Left hindlimb (tissue), 1 donor: ENCODE measurements at regions not wholly inside any gene's neighbourhood (a gene's known extent, or its start where the extent isn't known, plus 50 kb on each side); places are given as distances from the start of the nearest gene placed in this dataset.

ENCODE experiments used
- DNase-seq: peaks from one replicate; pipeline ENCODE4 v3.0.0-alpha.2; 2018

DNA sequence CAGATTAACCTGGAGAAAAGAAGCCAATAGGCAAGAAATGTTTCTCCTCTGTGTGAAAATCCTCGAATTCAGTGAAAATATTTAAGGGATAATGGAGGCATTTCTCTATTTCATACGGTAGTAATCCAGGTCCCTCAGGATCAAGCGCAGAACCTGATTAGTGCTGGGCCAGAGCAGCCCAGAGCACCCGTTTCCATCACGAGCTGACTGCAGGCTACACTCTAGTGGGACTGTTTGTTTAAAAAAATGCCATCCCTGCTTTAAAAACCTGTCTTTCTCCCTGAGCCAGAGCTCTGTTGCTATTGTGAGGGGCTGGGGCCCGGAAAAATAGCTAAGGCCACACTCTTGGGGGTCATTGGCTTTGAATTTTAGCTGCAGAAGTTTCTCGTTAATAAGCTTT is 223.2 kb upstream of the E2F8 start:
- no peak for DNase-seq

DNA sequence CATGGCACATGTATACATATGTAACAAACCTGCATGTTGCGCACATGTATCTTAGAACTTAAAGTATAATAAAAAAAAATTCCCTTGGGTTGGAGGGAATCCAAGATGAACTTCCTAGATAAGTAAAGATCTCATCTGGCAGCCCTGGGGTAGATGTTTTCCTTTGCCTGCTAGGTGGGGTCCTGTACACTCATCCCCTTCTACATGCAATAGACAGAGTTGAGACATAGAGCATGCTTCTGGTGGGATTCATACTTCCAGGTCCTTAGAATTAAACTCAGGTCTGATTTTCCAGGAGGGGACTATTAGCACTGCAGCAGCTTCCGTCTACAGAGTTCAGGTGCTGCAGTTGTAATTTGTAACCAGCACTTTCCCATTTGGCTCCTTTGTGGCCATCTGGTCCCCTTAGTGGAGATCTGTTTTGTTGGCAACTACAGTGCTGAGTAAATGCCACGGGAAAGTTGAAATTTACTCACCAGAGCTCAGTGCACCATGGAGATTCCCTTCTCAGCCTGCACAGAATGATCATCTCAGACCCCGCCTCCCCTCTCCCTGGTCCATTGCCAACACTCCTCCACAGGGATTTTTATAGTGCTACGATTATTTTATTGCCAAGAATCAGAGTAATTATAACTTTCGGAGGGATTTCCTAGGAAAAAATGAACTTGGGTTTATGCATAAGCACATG is 220.1 kb upstream of the E2F8 start:
- peak; percentile 51 for DNase-seq

DNA sequence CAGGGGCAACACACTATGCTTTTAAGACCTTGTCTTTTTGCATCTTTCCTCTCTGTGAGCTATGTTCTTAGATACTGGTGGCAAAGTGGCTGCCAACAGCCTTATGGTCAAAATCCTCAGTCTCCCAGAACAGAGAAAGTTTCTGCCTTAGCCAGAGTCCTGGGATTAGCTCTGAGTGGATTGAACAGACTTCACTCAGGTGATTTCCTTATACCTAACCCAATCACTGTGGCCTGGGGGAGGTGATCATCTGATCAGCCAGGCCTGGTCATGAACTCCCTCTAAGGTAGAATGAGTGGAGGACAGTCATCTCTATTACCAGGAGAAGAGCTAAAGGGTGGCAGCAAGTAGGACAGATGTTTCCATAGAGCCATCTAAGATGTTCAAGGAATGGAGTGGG is 218.5 kb upstream of the E2F8 start:
- no peak for DNase-seq

DNA sequence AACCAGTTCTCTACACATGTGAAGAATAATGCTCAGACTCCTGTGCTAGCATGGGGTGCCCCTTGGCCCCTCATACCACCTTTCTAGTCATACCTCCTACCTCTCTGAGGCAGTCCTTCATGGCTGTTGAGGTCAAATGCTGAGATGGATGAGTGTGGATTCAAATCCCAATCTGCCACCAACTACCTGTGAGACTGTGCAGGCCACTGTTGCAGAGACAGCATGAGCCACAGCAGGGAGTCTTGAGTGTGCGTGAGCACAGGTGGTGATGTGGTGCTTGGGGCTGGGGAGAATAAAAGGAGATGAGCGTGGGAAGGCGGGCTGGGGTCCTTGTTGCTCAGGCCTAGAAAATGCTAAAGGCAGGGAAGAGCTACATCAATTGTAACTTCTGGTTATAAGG is 218.0 kb upstream of the E2F8 start:
- DNase-seq, result no peak

DNA sequence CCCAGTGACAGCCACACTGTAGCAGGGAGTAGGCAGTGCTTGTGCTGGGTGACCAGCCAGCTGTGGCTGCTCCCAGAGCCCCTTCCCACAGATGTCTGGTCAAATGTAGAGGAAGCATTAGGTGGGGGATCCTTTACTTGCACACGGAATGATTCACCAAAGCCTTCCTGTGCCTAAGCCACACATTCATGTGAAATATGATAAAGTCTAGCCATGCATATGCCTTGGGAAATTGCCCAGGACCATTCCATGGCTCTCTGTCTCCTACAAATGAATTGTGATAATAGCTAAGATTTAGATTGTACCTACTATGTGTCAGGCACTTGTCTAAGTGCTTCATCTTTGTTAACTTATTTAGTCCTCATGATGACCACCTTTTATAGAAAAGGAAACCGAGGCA is 217.5 kb upstream of the E2F8 start:
- no peak for DNase-seq

DNA sequence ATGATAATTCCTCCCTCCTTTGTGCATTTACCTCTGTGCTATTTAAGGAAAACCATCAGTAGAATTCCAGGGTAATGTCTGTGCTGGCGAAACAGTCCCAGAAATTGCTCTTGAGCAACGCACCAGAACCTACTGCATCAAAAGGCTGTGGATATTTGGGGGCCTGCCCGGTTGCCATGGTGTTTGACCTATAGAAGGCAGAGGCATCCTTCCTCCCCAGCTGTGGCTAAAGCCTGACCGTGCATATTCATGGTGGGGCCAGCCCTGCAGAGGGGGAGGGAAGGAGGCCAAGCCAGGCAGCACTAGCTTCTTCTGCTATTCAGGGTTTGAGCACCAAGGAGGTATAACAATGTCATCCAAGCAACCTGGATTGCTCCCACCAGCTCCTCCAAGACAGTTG is 215.0 kb upstream of the E2F8 start:
- DNase-seq, result no peak

DNA sequence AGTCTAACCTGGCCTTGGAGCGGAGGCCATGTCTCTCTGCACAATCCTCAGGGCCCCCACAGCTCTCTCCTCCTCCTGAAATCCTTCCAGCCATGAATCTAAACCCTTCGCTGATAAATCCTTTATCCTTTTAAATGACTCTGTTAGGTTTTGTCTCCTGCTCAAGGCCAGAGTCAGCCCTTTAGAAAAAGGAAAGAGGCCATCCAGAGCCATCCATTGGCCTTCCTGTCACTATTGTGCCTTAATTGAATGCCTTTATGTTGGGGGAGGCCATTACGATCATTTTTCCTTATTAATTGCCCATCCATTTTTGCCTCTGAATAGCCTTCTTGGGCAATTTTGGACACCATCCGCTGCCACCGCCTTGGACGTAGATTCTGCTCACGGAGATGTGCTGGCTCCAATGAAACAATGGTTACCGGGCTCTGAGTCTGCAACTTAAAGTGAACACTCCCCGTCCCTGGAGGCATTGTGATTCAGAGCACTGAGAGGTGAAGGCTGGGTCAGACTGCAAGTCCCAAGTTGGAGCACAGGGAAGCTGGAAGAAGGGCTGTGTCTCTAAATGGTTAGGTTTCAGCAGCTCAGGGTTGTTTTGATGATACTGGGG is 213.0 kb upstream of the E2F8 start:
- DNase-seq, result no peak

DNA sequence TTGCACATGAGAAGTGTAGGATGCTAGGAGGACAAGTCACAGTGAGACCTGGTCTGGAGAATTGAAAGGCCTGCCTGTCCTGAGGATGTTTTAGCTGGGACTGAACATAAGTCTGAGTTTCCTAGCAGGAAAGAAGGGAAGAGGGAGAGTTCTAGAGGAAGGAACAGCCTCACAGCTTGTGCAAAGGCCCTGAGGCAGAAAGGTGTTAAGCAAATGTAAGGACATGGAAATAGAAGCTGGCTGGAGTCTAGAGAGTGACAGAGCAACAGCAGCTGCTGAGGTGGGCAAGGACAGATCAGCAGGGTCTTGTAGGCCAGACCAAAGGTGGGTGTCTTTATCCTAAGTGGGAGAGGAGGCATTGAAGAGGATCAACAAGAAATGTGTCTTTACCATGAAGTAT is 210.9 kb upstream of the E2F8 start:
- DNase-seq, result no peak

DNA sequence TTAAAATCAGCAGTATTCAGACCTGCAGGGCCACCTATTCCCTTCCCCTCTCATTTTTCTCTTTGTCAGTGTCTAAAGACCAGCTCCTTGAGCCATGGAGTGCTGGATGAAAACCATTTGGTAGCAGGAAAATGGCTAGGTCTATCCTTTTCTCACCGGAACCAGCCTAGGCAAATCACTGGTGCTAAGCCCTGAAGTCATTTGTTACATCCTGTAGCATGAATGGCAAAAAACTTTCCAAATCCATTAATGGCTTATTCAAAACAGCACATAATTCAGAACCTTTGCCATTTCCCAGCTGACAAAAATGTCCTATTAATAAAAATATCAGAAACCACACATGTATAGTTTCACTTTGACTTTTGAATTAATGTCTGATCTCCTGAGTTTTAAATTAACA is 209.5 kb upstream of the E2F8 start:
- DNase-seq, result no peak

DNA sequence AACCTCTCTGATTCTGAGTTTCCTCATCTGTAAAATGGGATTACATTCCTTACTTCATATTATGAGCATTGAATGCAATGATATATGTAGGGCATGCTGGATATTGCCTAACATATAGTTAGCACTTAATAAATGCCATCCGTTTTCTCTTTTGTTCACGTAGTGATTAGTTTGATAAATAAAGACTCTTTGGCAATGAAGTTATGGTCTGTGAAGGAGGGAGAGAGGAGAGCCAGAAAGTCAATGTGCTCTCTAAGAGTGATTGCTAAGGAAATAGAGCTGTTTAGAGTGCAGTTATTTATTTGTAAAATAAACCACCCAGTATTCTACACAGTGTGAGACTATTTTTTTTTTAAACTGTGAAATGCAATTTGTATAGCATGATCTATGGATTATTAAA is 207.9 kb upstream of the E2F8 start:
- no peak for DNase-seq

DNA sequence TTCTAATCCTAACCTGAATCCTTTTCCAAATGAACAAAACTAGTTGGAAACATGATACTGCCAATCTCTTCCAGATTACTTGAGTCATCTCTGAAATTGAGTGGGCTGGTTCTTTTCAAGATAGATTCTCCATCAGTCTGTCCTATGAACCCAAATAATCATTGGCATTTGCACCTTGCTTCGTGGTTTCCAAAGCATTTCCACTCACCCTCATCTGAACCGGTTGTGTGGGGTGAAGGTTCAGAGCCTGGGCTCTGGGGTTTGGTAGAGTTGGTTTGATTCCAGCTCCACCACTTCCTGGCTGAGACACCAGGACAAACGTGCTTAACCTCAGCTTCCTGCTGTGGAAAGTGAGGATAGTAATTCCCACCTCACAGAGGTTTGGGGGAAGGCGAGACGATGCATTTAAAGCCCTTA is 206.4 kb upstream of the E2F8 start:
- DNase-seq, result no peak

DNA sequence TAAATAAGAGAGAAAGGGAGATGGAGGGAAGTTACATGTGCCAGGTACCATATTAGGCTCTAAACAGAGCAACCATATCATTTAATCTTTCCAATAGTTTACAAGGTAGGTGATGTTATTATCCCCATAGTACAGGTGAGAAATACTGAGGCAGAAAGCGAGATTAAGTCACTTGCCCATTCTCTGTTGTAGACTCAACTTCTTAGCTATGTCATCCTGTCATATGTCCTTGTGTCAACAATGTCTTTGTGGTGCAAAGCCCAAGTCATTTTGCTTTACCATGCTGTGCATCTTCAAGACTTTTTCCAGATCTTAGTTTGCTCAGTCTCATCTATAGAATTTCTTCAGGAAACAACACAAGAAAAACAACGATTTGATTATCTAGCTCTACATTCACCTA is 205.0 kb upstream of the E2F8 start:
- no peak for DNase-seq

DNA sequence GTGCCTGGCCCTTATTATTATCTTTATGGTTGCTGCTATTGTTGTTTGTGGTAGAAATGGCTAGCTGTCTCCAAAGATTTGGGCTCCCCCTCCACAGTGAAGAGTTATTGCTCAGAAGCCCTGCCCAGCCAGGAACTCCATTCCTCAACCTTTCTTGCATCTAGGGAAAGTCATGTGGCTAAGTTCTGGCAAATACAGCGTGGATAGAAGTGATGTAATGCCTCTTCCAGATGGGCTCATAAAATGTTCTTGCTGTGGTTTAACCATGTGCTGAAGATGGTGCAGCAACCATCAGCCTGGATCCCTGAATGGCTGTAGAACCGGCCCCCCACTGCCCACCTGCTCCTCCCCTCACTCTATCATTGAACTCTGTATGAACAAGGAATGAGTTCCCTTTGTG is 203.5 kb upstream of the E2F8 start:
- DNase-seq, result no peak

DNA sequence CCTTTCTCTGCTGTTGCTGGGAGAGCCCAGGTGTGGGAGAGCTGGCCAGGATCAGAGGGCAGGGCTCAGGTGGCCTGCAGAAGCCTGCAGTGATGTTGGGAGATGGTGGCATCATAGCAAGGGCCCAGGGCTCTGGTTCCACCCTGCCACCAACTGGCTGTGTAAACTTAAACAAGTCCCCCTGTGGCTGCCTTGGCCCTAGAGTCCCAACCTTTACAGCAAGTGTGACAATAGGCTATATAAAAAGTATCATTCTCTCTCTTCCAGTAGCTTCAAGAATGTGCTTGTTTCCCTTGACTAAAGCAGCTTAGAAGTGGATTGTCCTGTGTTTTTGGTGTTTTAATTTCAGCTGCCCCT is 201.8 kb upstream of the E2F8 start:
- DNase-seq, result no peak

DNA sequence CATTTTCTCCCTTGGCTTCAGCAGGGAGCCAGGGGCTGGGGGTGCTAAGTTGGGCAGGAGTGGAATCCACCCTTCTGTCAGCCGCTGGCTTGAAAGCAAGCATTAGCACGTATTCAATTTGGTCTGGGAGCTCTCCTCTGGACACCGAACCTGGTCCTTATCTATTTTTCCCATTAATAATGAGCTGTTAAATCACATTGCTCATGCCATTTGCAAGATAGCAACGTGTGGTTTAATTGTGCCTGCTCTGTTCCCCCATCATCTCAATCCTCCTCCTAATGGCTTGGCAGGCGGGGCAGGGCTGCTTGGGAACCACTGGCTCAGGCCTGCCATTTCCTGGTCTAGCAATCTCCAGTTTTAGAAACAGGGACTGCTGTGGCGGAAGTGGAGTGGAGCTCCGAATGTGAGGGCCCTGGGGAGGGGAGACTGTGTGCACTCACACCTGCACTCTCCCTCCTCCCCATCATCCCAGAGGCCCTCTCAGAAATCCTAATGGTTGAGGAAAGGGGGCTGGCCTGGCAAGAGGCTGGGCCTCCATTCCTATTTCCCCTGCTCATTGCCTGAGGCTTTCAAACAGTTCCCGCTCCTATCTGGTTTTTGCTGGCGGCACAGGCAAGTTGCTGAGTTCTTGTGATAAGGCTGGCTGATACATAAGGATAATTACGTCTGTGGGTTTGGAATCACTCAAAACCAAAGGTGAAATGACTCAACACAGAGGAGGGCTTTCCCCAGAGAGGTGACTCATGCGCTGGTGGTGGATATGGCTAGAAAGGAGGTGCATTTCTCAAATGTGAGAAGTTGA is 201.2 kb upstream of the E2F8 start:
- DNase-seq, result no peak

DNA sequence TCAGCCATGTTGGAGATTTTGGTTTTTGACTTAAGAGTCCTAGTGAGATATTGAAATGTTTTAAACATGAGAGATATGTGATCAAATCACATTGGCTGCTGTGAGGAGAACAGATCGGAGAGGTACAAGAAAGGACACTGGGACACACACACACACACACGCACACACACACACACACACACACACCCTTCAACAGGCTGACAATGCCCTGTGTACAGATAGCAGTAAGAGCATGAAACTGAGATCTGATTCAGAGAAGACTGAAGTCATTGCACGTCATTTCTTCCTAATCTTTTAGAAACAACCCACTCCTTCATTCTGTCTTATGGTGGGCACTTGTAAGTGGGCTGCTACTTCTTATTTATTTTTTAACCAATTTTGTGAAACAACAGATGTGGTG is 200.5 kb upstream of the E2F8 start:
- no peak for DNase-seq

DNA sequence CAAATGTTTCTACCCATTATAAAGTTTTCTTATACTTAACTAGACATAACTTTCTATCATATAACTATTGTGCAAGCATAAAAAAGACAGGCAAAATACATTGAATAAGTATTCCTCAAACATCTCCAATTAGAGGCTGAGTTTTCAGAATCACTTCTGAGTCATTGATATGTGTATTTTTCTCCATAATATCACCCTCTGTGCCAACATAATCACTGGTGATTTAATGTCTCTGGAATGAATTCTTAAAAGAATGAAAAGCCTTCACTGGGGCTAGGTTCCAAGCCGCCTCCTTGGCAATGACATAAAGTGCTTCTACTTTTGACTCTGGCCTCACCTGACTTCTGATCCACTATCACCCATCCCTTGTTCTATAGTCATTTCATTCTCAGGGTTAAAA is 197.0 kb upstream of the E2F8 start:
- DNase-seq, result no peak

DNA sequence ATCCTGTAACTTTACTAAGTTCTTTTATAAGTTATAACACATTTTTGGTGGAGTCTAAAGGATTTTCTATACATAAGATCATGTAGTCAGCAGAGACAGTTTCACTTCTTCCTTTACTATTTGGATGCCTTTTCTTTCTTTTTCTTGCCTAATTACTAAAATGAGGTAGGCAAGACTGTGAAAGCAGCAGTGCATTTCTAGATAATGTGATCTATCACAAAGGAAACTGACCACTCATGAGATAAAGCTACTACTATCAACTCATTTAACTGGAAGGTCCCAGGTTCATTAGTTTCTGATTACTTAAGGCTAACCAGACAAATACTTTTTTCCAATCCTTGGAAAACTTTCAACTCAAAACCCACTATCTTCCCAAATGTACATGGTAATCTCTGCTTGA is 196.2 kb upstream of the E2F8 start:
- no peak for DNase-seq

DNA sequence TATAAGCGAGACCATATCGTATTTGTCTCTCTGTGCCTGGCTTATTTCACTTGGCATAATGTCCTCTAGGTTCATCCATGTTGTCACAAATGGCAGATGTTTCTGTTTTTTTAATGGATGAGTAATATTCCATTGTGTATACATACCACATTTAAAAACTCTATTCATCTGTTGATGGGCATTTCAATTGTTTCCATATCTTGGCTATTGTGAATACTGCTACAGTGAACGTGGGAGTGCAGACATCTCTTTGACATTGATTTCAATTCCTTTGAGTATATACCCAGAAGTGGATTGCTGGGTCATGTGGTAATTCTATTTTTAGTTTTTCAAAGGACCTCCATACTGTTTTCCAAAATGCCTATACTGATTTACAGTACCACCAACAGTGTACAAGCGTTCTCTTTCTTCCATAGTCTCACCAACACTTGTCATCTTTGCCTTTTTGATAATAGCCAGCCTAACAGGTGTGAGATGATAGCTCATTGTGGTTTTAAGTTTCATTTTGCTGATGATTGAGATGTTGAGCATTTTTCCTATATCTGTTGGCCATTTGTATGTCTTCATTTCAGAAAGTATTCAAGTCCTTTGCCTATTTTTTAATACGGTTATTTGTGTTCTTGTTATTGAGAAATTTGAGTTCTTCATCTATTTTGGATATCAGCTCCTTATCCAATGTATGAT is 194.7 kb upstream of the E2F8 start:
- DNase-seq, result no peak

DNA sequence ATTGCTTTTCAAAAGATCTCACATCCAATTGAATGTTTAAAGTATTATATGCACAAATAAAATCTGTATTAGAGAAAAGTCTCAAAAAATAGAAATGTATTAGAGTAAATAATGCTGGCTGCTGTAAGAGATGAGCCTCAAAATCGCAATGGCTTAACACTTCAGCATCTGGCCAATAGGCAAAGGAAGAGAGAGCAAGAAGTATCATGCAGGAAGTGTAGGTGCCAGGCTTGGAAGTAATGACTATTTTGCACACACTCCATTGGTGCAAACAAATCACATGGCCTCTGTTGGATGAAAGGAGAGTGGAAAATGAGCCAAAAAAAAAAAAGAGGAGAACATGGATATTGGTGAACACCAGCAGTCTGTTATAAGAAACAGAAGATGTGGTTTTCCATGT is 193.0 kb upstream of the E2F8 start:
- no peak for DNase-seq

DNA sequence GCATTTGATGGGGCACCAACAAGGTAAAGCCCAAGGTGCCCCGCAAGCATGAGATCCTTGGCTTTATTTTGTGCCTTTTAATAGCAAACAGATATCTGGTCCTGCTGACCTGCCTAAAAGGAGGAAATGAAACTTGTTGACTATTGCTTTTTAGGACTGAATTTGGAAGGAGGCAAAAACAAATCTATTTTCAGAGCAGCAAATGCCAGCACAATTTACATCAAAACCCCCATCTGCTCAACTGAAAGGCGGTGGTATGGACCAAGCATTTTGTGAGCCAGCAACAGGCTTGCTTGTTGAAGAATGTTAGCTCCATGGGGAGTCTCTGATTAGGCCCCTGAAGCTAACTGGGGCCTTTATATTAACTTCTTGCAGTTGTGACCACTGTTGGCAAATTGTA is 192.6 kb upstream of the E2F8 start:
- no peak for DNase-seq

DNA sequence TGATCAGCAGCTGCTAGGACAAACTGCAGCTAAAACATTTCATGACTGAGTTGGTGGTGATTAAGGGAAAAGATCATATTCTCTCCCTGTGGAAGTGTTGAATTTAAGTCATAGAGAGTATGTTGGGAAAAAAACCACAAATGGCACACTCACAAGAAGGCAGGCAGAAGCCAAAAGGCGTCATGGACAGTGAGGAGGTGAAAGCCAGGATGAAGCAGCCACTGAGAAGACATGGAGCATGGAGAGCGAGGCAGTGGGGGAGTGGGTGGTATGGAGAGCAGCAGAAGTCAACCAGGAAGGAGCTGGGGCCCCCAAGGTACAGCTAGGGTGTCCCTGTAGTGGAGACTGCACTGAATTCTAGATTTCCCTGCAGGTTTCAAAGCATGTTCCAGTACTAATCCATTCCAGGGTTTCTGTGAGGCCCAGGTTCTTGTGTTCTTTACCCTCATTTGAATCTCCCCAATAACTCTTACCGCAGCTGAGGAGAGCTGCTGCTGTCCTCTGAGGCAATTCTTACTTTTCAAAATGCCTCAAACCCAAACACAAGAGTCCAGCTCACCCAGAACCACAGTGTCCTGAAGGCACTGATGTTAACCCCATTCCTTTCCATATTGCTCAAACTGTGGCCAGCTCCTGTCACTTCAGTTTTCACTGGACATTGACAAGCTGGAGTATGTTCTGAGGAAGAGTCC is 191.8 kb upstream of the E2F8 start:
- peak; percentile 73 for DNase-seq

DNA sequence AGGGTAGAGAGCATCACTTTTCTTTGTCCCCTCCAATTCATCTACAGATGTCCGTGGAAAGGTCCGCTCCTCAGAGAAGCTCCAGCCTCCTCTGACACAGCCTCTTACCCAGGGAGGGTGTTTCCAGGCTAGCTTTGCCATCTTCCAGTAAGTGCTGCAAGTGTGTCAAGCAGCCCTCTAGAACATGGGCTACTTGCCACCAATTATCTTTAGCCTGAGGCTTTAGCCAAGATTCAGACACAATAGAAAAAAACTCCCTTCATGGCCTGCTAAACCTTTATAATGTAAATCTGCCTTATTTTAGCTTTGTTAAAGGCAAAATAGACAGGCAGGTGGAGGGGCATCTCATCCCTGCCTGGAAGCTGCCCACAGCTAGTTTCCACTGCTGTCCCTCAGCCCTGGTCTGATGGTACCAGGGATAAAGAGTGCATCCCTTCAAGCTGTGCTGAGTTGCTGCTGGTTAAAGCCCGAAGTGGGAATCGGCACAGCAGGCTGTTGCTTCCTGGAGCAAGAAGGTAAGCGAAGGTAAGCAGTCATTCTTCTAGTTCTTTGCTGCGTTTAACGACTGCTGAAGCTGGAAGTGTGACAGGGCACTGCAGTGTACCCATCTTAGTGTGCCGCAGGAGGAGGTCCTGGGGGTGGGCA is 190.1 kb upstream of the E2F8 start:
- DNase-seq, result no peak
